ENCODE measurements at regions not wholly inside any gene's neighbourhood (a gene's known extent, or its start where the extent isn't known, plus 50 kb on each side); places are given as distances from the start of the nearest gene placed in this dataset.

- TF ChIP-seq, protein P1, sequence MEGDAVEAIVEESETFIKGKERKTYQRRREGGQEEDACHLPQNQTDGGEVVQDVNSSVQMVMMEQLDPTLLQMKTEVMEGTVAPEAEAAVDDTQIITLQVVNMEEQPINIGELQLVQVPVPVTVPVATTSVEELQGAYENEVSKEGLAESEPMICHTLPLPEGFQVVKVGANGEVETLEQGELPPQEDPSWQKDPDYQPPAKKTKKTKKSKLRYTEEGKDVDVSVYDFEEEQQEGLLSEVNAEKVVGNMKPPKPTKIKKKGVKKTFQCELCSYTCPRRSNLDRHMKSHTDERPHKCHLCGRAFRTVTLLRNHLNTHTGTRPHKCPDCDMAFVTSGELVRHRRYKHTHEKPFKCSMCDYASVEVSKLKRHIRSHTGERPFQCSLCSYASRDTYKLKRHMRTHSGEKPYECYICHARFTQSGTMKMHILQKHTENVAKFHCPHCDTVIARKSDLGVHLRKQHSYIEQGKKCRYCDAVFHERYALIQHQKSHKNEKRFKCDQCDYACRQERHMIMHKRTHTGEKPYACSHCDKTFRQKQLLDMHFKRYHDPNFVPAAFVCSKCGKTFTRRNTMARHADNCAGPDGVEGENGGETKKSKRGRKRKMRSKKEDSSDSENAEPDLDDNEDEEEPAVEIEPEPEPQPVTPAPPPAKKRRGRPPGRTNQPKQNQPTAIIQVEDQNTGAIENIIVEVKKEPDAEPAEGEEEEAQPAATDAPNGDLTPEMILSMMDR (IDR thresholded peaks at IDR 0.05) = no peak
- TF ChIP-seq CREM (CRISPR knock-in tag; IDR thresholded peaks at IDR 0.05) (no peak), ATF1 (CRISPR knock-in tag; IDR thresholded peaks at IDR 0.05) (no peak), KAT7 (CRISPR knock-in tag; IDR thresholded peaks at IDR 0.05; ENCODE audit: borderline replicate concordance) (no peak), JUN (CRISPR knock-in tag; IDR thresholded peaks at IDR 0.05) (no peak), ZNF121 (CRISPR knock-in tag; IDR thresholded peaks at IDR 0.05) (no peak), SP1 (CRISPR knock-in tag; conservative IDR thresholded peaks at IDR 0.05) (no peak), FOXP4 (CRISPR knock-in tag; IDR thresholded peaks at IDR 0.05) (no peak)
- TF ChIP-seq, protein P2, sequence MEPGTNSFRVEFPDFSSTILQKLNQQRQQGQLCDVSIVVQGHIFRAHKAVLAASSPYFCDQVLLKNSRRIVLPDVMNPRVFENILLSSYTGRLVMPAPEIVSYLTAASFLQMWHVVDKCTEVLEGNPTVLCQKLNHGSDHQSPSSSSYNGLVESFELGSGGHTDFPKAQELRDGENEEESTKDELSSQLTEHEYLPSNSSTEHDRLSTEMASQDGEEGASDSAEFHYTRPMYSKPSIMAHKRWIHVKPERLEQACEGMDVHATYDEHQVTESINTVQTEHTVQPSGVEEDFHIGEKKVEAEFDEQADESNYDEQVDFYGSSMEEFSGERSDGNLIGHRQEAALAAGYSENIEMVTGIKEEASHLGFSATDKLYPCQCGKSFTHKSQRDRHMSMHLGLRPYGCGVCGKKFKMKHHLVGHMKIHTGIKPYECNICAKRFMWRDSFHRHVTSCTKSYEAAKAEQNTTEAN (CRISPR knock-in tag; IDR thresholded peaks at IDR 0.05) = no peak
- TF ChIP-seq, protein P3, sequence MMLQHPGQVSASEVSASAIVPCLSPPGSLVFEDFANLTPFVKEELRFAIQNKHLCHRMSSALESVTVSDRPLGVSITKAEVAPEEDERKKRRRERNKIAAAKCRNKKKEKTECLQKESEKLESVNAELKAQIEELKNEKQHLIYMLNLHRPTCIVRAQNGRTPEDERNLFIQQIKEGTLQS (CRISPR knock-in tag; conservative IDR thresholded peaks at IDR 0.05) = no peak
These were observed 257.8 kb upstream of the IPO5 start for GRCh38 chr13:97695684-97696083.
